PFSK-1 (cell line): ENCODE measurements at regions not wholly inside any gene's neighbourhood (a gene's known extent, or its start where the extent isn't known, plus 50 kb on each side); places are given as distances from the start of the nearest gene placed in this dataset.

Source experiments
- FOXP2 ChIP-seq: optimal IDR thresholded peaks from 2 replicates; pipeline ENCODE3; 2011; ENCODE audit warnings: borderline replicate concordance, control low read depth, inconsistent platforms; ENCODE audit not compliant: insufficient read depth; ENCODE audit errors: extremely low read length, extremely low read depth
- POLR2AphosphoS5 ChIP-seq: IDR thresholded peaks from 2 replicates; pipeline ENCODE4 v1.6.1; 2012; ENCODE audit warnings: low read depth, mild to moderate bottlenecking, control low read depth, low read length, moderate library complexity
- TAF1 ChIP-seq: IDR thresholded peaks from 2 replicates; pipeline ENCODE4 v1.6.1; 2012; ENCODE audit warnings: low read length, control low read depth, borderline replicate concordance; ENCODE audit not compliant: insufficient read depth
- TF ChIP-seq, protein P1 (sequence below), 2 experiments: IDR thresholded peaks; 2 replicates each; pipeline versions ENCODE4 v1.6.1 to v1.8.0; 2011 to 2012; ENCODE audit warnings: low read depth in 2 of 2, low read length in 2 of 2, control low read depth in 1 of 2, inconsistent platforms in 1 of 2, mild to moderate bottlenecking in 1 of 2, moderate library complexity in 1 of 2; ENCODE audit not compliant: insufficient read depth in 1 of 2

DNA sequence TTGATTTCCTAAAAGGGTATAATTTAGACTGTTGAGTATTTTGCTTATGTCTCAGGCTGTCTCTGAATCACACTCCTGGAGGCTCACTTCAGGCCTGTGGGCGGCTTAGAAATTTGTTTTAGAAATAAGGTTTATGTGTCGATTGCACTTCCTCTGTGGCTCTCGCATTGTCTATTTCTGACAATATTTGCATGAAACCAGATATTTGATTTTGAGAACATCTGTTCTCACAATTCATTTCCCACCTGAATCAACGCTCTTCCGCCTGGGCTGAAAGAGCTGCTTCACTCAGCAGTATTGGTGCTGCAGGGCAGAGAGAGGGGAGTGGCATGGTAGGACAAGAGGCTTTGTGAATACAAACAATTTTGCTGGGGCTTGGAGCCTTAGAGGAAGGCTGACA lies 262.0 kb downstream of the ADRA2A start:
- TF ChIP-seq TAF1, result no peak
- TF ChIP-seq POLR2AphosphoS5, result no peak
- TF ChIP-seq, protein P1, sequence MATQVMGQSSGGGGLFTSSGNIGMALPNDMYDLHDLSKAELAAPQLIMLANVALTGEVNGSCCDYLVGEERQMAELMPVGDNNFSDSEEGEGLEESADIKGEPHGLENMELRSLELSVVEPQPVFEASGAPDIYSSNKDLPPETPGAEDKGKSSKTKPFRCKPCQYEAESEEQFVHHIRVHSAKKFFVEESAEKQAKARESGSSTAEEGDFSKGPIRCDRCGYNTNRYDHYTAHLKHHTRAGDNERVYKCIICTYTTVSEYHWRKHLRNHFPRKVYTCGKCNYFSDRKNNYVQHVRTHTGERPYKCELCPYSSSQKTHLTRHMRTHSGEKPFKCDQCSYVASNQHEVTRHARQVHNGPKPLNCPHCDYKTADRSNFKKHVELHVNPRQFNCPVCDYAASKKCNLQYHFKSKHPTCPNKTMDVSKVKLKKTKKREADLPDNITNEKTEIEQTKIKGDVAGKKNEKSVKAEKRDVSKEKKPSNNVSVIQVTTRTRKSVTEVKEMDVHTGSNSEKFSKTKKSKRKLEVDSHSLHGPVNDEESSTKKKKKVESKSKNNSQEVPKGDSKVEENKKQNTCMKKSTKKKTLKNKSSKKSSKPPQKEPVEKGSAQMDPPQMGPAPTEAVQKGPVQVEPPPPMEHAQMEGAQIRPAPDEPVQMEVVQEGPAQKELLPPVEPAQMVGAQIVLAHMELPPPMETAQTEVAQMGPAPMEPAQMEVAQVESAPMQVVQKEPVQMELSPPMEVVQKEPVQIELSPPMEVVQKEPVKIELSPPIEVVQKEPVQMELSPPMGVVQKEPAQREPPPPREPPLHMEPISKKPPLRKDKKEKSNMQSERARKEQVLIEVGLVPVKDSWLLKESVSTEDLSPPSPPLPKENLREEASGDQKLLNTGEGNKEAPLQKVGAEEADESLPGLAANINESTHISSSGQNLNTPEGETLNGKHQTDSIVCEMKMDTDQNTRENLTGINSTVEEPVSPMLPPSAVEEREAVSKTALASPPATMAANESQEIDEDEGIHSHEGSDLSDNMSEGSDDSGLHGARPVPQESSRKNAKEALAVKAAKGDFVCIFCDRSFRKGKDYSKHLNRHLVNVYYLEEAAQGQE (IDR thresholded peaks at IDR 0.05; ENCODE audit: insufficient read depth in 1 of 2, low read depth in 2 of 2, low read length in 2 of 2), result no peak
- TF ChIP-seq FOXP2, result no peak
